HEK293 (cell line): ENCODE measurements at regions not wholly inside any gene's neighbourhood (a gene's known extent, or its start where the extent isn't known, plus 50 kb on each side); places are given as distances from the start of the nearest gene placed in this dataset.

Source experiments
- CTCF ChIP-seq: fragments of 450-650 bp; formaldehyde crosslinking; IDR thresholded peaks from 2 replicates; pipeline ENCODE4 v1.5.1; 2016; ENCODE audit warnings: missing biosample characterization, missing genetic modification characterization
- TCF7L2 ChIP-seq: IDR thresholded peaks from 2 replicates; pipeline ENCODE4 v1.6.1; 2011; ENCODE audit warnings: low read depth, mild to moderate bottlenecking, inconsistent platforms, low read length, moderate library complexity, borderline replicate concordance
- ZBTB10 ChIP-seq: fragments of 450-650 bp; formaldehyde crosslinking; IDR thresholded peaks from 2 replicates; pipeline ENCODE4 v1.5.1; 2016; ENCODE audit warnings: missing biosample characterization, missing genetic modification characterization
- ZNF23 ChIP-seq: fragments of 450-650 bp; formaldehyde crosslinking; IDR thresholded peaks from 2 replicates; pipeline ENCODE4 v1.5.1; 2016; ENCODE audit warnings: missing biosample characterization, missing genetic modification characterization, borderline replicate concordance
- ZNF394 ChIP-seq: fragments of 450-650 bp; formaldehyde crosslinking; IDR thresholded peaks from 2 replicates; pipeline ENCODE4 v1.5.1; 2016; ENCODE audit warnings: missing biosample characterization, missing genetic modification characterization, mild to moderate bottlenecking, moderate library complexity, borderline replicate concordance
- ZNF792 ChIP-seq: fragments of 450-650 bp; formaldehyde crosslinking; IDR thresholded peaks from 2 replicates; pipeline ENCODE4 v1.5.1; 2016; ENCODE audit warnings: missing biosample characterization, missing genetic modification characterization

- TF ChIP-seq ZBTB10 (tag by site-specific recombination) (no peak), CTCF (tag by site-specific recombination) (no peak), TCF7L2 (no peak), ZNF394 (tag by site-specific recombination) (no peak), ZNF23 (no peak), ZNF792 (tag by site-specific recombination) (no peak)
These were observed 302.4 kb upstream of the KITLG start for GRCh38 chr12:88882662-88883061.
